Karpas-422 (cell line): ENCODE measurements at regions not wholly inside any gene's neighbourhood (a gene's known extent, or its start where the extent isn't known, plus 50 kb on each side); places are given as distances from the start of the nearest gene placed in this dataset.

Experiments used
- DNase-seq: peaks from one replicate; pipeline ENCODE4 v3.0.0-alpha.2; 2015
- H2AFZ ChIP-seq: fragments of 200-600 bp; sonication (generic); 2 replicates; pipeline ENCODE4 v1.6.1; 2014; ENCODE audit warnings: antibody characterized with exemption, low read length, mixed read lengths
- H3K27ac ChIP-seq: fragments of 200-600 bp; sonication (generic); 2 replicates; pipeline ENCODE4 v1.5.1; 2014; ENCODE audit warnings: mild to moderate bottlenecking, low read length, moderate library complexity
- H3K27me3 ChIP-seq: fragments of 200-600 bp; sonication (generic); 2 replicates; pipeline ENCODE4 v1.6.1; 2014; ENCODE audit warnings: low read length, mixed read lengths
- H3K36me3 ChIP-seq: fragments of 200-600 bp; sonication (generic); 2 replicates; pipeline ENCODE4 v1.6.1; 2014; ENCODE audit warnings: low read length, mixed read lengths; ENCODE audit not compliant: insufficient read depth
- H3K4me1 ChIP-seq: fragments of 200-600 bp; sonication (generic); 2 replicates; pipeline ENCODE4 v1.6.1; 2014; ENCODE audit warnings: mild to moderate bottlenecking, low read length, mixed read lengths
- H3K4me2 ChIP-seq: fragments of 200-600 bp; sonication (generic); 2 replicates; pipeline ENCODE4 v1.6.1; 2014; ENCODE audit warnings: low read length, low read depth, mild to moderate bottlenecking; ENCODE audit not compliant: poor library complexity, severe bottlenecking
- H3K4me3 ChIP-seq: fragments of 200-600 bp; sonication (generic); 2 replicates; pipeline ENCODE4 v1.5.1; 2014; ENCODE audit warnings: mild to moderate bottlenecking, antibody characterized with exemption, low read length, mixed read lengths
- H3K79me2 ChIP-seq: fragments of 200-600 bp; sonication (generic); 2 replicates; pipeline ENCODE4 v1.6.1; 2014; ENCODE audit warnings: mild to moderate bottlenecking, low read length, mixed read lengths
- H3K9ac ChIP-seq: fragments of 200-600 bp; sonication (generic); 2 replicates; pipeline ENCODE4 v1.6.0; 2014; ENCODE audit warnings: low read length
- H3K9me2 ChIP-seq: fragments of 200-600 bp; sonication (generic), shearing (Covaris generic); replicated peaks from 2 replicates; pipeline ENCODE4 v1.6.0; 2014; ENCODE audit warnings: mild to moderate bottlenecking, low read length, moderate library complexity; ENCODE audit not compliant: insufficient read depth
- H3K9me3 ChIP-seq: fragments of 300-700, 200-600 bp; sonication (generic); 2 replicates; pipeline ENCODE4 v1.6.1; 2014; ENCODE audit warnings: low read length, mixed read lengths
- H4K20me1 ChIP-seq: fragments of 200-600 bp; sonication (generic); 2 replicates; pipeline ENCODE4 v1.6.1; 2014; ENCODE audit warnings: mild to moderate bottlenecking, antibody characterized with exemption, low read length, low read depth; ENCODE audit not compliant: insufficient read depth

GRCh38 chrX:94365736-94366135, 691.7 kb downstream of the FAM133A start:
- Histone ChIP-seq H3K9me3 (peaks cover 16% of the 10 kb centered on the region), H3K36me3 (no peaks in the 10 kb centered on the region), H3K4me1 (no peaks in the 10 kb centered on the region), H4K20me1 (no peaks in the 10 kb centered on the region), H3K27me3 (no peaks in the 10 kb centered on the region), H3K9me2 (no peaks in the 10 kb centered on the region), H2AFZ (no peak overlapping the region), H3K27ac (no peak overlapping the region), H3K4me2 (no peak overlapping the region), H3K9ac (no peak overlapping the region), H3K4me3 (no peak overlapping the region), H3K79me2 (no peaks in the 10 kb centered on the region)
- DNase-seq, result no peak

DNA sequence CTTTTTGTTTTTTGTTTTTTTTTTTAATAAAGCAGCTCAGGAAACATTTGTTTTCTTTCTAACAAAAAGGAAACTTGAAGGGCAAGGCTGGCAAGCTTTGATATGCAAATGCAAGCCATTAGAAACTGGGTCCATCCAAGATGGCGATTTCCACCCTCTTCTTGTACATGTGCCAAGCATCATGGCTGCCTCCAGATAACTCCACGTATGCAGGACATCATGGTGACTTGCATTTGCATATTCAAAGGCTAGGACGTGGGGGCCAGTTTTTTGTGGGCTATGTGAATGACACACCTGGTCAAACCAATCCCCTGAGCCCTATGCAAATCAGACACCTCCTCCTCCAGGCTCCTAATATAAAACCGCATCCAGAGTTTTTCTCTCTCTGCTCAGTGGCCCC, 692.6 kb downstream of the FAM133A start:
- H3K79me2 ChIP-seq, result no peaks in the 10 kb centered on the region
- no peak overlapping the region for H3K4me2 ChIP-seq
- H2AFZ ChIP-seq, result no peak overlapping the region
- H3K27ac ChIP-seq, result no peak overlapping the region
- no peak overlapping the region for H3K4me3 ChIP-seq
- H3K4me1 ChIP-seq, result no peaks in the 10 kb centered on the region
- H3K27me3 ChIP-seq, result no peaks in the 10 kb centered on the region
- peaks cover 16% of the 10 kb centered on the region for H3K9me3 ChIP-seq
- DNase-seq, result no peak
- no peaks in the 10 kb centered on the region for H3K36me3 ChIP-seq
- H3K9me2 ChIP-seq, result no peaks in the 10 kb centered on the region
- no peak overlapping the region for H3K9ac ChIP-seq
- no peaks in the 10 kb centered on the region for H4K20me1 ChIP-seq

DNA sequence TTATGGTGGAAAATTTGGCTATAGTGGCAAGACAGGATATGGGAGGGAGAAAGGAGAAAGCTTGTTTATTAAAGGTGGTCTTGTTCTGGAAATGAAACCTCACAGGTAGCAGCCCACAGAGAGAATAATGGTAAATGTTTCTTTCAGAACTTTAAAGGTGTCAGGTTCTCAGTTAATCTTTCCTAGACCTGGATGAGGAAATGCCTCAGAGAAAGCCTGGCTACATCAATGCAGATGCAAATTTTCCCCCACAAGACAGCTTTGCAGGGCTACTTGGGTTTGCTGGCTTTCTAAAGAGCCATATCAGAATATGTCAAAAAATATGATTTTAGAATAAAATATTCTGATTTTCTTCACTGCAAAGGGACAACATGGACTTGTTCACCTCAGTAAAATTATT, 715.0 kb downstream of the FAM133A start:
- Histone ChIP-seq H3K79me2 (no peaks in the 10 kb centered on the region), H3K27ac (no peak overlapping the region), H3K4me3 (no peak overlapping the region), H4K20me1 (no peaks in the 10 kb centered on the region), H3K9me2 (no peaks in the 10 kb centered on the region), H3K36me3 (no peaks in the 10 kb centered on the region), H2AFZ (no peak overlapping the region), H3K4me1 (no peaks in the 10 kb centered on the region), H3K9me3 (peaks cover 39% of the 10 kb centered on the region), H3K4me2 (no peak overlapping the region), H3K9ac (no peak overlapping the region), H3K27me3 (no peaks in the 10 kb centered on the region)
- no peak for DNase-seq

DNA sequence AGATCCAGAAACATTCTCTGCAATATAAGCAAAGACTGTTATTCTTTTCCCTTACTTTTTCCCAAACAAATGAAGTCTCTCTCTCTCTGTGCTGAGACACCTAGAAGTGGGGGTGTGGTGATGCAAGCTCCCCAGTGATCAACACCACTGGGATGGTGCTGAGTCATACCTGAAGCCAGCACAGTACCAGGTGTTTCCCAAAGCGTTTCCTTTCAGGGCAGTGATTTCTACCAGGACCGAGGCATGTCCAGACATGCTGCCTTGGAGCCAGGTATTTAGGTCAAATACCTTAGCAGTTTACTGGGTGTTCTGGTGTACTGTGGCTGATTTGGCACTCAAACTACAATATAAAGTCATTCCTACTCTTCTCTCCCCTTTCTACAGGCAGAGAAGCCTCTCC, 726.5 kb downstream of the FAM133A start:
- no peak overlapping the region for H3K27ac ChIP-seq
- no peak overlapping the region for H3K4me3 ChIP-seq
- H3K36me3 ChIP-seq, result no peaks in the 10 kb centered on the region
- no peak overlapping the region for H3K9ac ChIP-seq
- H3K4me2 ChIP-seq, result no peak overlapping the region
- no peaks in the 10 kb centered on the region for H3K79me2 ChIP-seq
- no peaks in the 10 kb centered on the region for H3K27me3 ChIP-seq
- no peak for DNase-seq
- no peak overlapping the region for H2AFZ ChIP-seq
- H3K9me3 ChIP-seq, result peaks cover 29% of the 10 kb centered on the region
- H4K20me1 ChIP-seq, result no peaks in the 10 kb centered on the region
- H3K4me1 ChIP-seq, result no peaks in the 10 kb centered on the region
- H3K9me2 ChIP-seq, result no peaks in the 10 kb centered on the region

- H3K4me2 ChIP-seq, result no peak overlapping the region
- no peaks in the 10 kb centered on the region for H4K20me1 ChIP-seq
- no peaks in the 10 kb centered on the region for H3K27me3 ChIP-seq
- H3K9me2 ChIP-seq, result no peaks in the 10 kb centered on the region
- H3K9ac ChIP-seq, result no peak overlapping the region
- H3K4me3 ChIP-seq, result no peak overlapping the region
- no peaks in the 10 kb centered on the region for H3K4me1 ChIP-seq
- no peak overlapping the region for H3K27ac ChIP-seq
- peaks cover 34% of the 10 kb centered on the region for H3K9me3 ChIP-seq
- no peaks in the 10 kb centered on the region for H3K36me3 ChIP-seq
- H2AFZ ChIP-seq, result no peak overlapping the region
- DNase-seq, result no peak
- H3K79me2 ChIP-seq, result no peaks in the 10 kb centered on the region
These were observed 727.4 kb downstream of the FAM133A start for GRCh38 chrX:94401426-94401825.

DNA sequence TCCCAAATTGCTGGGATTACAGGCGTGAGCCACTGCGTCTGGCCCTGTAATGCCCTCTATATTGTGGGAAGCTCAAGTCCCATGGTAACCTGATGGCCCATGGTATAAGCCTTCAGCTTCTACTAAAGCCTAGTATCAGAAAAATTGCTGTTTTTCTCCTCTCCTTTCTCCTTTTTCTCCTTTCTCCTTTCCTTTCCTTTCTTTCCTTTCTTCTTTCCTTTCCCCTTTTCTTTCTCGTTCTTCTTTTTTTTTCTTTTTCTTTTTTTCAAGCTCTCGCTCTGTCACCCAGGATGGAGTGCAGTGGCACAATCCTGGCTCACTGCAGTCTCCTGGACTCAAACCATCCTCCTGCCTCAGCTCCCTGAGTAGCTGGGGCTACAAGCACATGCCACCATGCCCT, 740.7 kb downstream of the FAM133A start:
- Histone ChIP-seq H3K27ac (no peak overlapping the region), H3K79me2 (no peaks in the 10 kb centered on the region), H3K4me1 (no peaks in the 10 kb centered on the region), H2AFZ (no peak overlapping the region), H3K9me2 (no peaks in the 10 kb centered on the region), H3K36me3 (no peaks in the 10 kb centered on the region), H3K4me2 (no peak overlapping the region), H3K9ac (no peak overlapping the region), H3K9me3 (peaks cover 27% of the 10 kb centered on the region), H3K27me3 (no peaks in the 10 kb centered on the region), H3K4me3 (no peak overlapping the region), H4K20me1 (no peaks in the 10 kb centered on the region)
- no peak for DNase-seq

GRCh38 chrX:94418065-94418464, 744.1 kb downstream of the FAM133A start:
- Histone ChIP-seq H3K9ac (no peak overlapping the region), H3K27ac (no peak overlapping the region), H3K4me2 (no peak overlapping the region), H3K27me3 (no peaks in the 10 kb centered on the region), H2AFZ (no peak overlapping the region), H3K36me3 (no peaks in the 10 kb centered on the region), H3K4me3 (no peak overlapping the region), H4K20me1 (no peaks in the 10 kb centered on the region), H3K9me2 (no peaks in the 10 kb centered on the region), H3K4me1 (no peaks in the 10 kb centered on the region), H3K79me2 (no peaks in the 10 kb centered on the region), H3K9me3 (peaks cover 29% of the 10 kb centered on the region)
- DNase-seq, result no peak

DNA sequence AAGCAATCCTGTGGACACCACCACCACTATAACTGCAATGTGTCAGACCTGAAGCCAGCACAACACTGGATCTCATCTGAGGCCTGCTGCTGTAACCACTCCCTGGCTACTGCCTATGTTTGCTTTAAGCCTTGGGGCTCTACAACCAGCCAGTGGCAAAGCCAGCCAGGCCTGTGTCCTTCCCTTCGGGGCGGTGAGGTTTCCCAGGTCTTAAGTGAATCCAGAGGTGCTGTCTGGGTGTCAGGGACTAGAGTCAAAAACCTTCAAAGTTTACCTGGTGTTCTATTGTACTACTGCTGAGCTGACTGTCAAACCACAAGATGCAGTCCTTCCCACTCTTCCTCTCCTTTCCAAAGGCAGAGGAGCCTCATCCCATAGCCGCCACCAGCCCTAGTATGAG, 750.5 kb downstream of the FAM133A start:
- Histone ChIP-seq H3K4me2 (no peak overlapping the region), H3K36me3 (no peaks in the 10 kb centered on the region), H3K9ac (no peak overlapping the region), H3K9me3 (peaks cover 34% of the 10 kb centered on the region), H3K27me3 (no peaks in the 10 kb centered on the region), H3K4me1 (no peaks in the 10 kb centered on the region), H3K4me3 (no peak overlapping the region), H3K9me2 (no peaks in the 10 kb centered on the region), H2AFZ (no peak overlapping the region), H3K79me2 (no peaks in the 10 kb centered on the region), H3K27ac (no peak overlapping the region), H4K20me1 (no peaks in the 10 kb centered on the region)
- no peak for DNase-seq

DNA sequence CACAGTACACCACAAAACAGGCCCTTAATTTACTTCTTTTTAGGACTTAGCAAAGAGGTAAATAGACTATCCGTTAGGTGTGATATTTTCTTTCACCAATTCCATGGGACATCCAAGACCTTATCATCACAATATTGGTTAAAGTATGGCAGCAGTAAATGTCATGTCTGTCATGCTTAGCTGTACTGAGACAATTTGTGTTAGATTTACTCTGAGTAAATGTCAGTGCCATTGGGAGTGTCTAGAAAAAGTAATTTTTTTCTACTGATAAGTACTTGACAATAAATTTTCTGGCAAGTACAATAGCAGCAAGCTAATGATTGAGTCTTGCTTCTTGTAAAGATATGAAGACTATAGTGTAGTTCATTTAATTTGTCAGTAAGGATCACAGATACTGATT, 756.1 kb downstream of the FAM133A start:
- Histone ChIP-seq H4K20me1 (no peaks in the 10 kb centered on the region), H3K4me1 (no peaks in the 10 kb centered on the region), H3K27ac (no peak overlapping the region)

More for the DNA sequence above, 756.1 kb downstream of the FAM133A start:
- Histone ChIP-seq H3K9ac (no peak overlapping the region), H3K4me3 (no peak overlapping the region), H3K9me2 (no peaks in the 10 kb centered on the region), H2AFZ (no peak overlapping the region), H3K4me2 (no peak overlapping the region), H3K27me3 (no peaks in the 10 kb centered on the region), H3K9me3 (peaks cover 17% of the 10 kb centered on the region; the same call in 1 of the 2 replicates), H3K79me2 (no peaks in the 10 kb centered on the region), H3K36me3 (no peaks in the 10 kb centered on the region)
- no peak for DNase-seq
